SIG-M5 treated with dmso at 0.1 percent for 504 hours (cell line): ENCODE measurements at regions not wholly inside any gene's neighbourhood (a gene's known extent, or its start where the extent isn't known, plus 50 kb on each side); places are given as distances from the start of the nearest gene placed in this dataset.

Source experiments
- DNase-seq: peaks from one replicate; lab custom pipeline; 2025; ENCODE audit not compliant: unreplicated experiment; lab: John Stamatoyannopoulos, UW

DNA sequence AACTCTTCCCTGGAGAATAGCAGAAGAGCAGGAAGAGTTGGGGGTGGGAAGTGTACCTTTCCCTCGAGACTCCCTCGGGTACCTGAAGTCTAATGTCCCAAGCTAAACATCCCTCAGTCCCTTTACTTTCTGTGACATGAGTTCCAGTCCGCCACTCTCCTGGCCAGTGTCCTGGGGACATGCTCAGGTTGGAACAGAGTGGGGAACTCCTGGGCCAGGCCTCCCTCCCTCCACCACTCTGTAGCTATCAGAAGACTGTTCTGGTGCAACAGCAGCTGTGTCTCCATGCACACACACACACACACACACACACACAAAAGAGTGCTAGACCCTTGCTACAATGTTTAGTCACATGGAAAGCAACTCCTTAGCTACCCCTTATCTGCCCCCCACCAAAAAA lies 155.0 kb upstream of the HES1 start:
- DNase-seq = no peak

GRCh38 chr3:193981504-193981903 lies 154.4 kb upstream of the HES1 start:
- no peak for DNase-seq

GRCh38 chr3:193982258-193982659 lies 153.7 kb upstream of the HES1 start:
- DNase-seq = no peak

GRCh38 chr3:193983846-193984818 lies 151.8 kb upstream of the HES1 start:
- DNase-seq = no peak

DNA sequence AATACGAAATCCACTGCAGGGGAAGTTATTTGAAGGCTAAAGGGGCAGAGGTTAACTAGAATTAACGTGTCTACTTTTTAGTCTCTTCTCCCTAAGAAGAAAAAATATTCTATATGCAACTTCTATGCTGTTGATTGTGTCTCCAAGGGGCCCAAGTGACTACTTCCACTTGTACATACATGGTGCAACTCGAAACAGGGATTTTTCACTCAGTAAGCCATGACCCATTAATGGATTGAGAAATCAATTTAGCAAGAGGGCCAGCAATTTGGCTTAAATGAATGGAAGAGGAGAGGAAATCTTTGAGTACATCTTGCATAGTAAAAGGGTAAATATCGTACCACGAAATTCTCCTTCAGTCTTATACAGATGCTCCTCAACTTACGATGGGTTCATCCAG lies 151.1 kb upstream of the HES1 start:
- DNase-seq = no peak

DNA sequence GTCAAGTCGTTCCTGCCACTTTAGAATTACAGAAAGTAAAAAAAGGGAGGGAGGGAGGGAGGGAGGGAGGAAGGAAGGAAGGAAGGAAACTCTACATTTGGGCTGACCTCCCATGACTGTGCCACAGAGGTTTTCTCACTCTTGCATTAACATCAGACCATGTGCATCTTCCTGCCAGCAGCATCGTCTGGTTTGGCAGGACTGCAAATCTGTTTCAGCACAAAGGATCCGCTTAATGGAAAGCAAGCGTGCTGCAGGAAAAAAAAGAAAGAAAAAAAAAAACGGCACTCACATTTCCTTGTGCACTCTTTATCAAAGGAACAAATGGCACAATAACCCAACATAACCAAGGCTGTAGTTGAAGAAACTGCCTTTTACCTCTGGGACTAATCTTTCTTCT lies 148.8 kb upstream of the HES1 start:
- DNase-seq = no peak

- DNase-seq = no peak
Measured at GRCh38 chr3:193989186-193989585, 146.8 kb upstream of the HES1 start.

GRCh38 chr3:193991666-193992424 lies 144.1 kb upstream of the HES1 start:
- no peak for DNase-seq

DNA sequence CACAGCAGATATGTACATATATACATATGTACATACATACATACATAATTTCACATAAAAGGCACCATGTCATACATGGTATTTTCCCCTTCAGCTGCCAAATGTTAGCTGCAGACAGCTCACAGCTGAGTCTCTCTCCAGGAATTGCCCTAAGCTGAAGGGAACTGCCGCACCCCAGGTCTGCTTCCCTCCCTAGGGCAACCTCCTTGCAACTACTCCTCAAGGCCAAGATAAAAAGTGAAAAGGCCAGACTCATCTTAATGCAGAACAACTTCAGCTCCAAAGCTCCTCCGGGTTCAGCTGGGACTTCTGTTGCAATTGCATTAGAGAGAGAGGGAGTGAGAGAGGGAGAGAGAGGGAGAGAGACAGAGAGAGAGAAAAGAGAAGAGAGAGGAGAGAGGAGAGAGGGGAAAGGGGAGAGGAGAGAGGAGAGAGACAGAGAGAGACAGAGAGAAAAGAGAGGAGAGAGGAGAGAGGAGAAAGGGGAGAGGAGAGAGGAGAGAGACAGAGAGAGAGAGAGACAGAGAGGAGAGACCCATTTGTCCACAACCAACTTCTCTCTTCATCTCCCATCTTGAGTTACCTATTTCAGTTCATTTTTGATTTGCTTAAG lies 143.4 kb upstream of the HES1 start:
- DNase-seq = no peak

DNA sequence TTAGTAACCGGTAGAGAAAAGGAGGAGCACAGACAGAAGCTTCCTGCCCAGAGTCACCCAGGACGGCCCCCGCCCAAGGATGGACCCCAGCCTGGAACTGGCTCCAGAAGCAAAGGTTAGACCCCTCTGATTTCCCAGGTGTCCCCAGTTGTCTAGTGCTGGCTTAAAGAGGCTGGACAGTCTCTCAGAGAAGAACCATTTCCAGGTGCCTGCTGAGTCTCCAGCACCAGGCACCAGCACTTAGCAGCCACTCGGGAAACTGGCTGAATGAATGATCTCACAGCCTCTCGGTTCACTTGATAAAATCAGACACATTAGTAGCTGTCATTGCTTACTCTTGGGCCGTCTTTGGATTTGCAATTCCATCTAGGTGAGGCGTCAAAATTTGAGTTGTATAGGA lies 139.7 kb upstream of the HES1 start:
- no peak for DNase-seq

DNA sequence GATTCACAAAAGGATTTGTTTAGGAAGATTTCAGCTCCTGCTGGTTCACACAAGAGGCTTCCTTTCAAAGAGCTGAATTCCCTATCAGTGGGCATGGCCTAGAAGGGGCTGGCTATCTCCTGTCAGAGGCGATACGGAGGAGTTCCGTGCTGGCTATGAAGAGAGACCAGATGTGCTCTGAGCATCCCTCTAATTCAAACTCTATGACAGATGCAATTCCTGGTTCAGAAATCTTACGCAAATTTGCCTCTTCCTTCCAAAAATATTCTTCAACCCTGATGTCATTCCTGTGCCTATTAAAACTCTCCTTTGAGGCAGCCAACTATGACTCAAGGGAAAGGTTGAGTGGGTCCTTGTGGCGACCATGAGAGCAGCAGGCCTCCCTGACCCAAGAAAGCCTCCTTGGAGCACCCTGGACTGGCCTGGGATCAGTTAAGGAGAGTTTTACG lies 139.3 kb upstream of the HES1 start:
- no peak for DNase-seq

DNA sequence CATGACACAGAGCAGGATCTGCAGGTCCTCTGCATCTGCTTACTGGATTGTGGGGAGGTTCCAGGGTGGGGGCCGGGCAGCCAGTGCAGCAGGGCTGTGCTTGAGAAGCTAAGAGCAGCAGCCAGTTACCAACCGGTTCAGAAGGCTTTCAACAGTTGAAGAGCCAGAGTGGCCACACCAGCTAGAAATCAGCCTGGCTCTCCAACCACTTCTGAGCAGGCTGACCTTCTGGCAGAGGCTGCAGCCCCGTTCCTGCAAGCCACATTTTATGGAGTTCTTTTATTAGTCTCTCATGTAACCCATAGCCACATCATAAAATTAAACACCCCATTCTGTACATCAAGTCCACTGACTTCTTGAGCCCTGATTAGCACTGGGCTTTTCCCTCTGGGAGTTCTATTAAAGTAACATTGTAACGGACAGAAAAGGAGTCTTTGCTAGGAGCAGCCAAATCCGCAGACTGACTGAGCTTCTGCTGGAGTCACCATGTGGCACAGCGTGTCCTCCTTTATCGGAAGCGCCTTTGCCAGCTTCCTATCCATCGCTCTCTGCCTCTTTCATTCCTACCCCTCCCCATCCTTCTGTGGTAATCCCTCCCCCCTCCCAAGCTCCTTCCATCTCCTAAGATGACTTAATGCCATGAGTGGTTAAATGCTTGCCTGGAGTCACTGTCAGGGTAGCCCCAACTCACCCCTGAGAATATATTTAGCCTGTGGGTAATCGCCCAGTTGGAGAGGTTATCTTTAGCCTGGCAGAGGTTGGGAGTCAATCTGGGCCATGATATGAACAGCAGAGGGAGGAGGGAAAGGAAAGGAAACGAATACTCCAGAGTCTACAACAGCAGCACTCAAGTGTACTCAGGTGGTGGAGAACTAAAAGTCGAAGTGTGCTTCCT lies 138.5 kb upstream of the HES1 start:
- DNase-seq = no peak

DNA sequence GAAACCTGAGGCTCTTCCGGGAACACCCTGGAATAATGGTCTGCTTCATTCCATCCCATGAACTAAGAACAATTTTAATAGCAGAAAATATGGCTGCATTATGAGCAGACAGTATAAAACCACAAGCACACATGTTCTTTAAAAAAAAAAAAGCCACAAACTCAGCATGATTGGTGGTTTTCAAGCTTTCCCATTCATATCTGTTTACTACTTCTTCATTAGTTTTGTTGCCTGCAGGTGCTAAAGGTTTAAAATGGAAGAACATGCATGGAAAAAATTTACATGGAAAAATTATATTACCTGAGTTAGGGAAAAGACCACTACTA lies 137.9 kb upstream of the HES1 start:
- no peak for DNase-seq

DNA sequence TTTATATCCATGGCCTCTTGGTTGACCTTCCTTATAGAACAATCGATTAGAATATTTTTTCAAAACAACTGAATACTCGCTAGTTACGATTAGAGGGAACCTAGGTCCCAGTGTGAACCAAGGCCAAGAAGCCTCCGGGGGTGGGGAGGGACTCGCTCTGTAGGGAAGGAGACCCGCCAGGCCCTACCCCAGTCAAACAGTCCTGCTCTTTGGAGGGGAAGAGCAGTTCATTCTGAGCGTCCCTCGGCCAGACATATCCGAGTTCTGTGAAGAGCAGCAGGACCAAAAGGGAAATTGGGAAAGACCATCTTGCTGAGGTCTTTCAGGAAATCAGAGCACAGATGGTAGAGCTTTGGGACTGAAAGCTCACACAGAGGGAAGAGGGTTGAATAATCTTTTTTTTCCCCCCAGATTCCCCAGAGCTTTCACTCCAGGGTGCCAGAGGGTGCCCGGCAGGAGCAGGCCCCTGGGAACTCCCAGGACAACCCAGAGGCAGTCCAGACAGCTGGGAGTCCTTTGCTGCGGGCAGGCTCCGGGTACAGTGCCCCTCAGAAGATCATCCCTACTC lies 137.2 kb upstream of the HES1 start:
- no peak for DNase-seq

DNA sequence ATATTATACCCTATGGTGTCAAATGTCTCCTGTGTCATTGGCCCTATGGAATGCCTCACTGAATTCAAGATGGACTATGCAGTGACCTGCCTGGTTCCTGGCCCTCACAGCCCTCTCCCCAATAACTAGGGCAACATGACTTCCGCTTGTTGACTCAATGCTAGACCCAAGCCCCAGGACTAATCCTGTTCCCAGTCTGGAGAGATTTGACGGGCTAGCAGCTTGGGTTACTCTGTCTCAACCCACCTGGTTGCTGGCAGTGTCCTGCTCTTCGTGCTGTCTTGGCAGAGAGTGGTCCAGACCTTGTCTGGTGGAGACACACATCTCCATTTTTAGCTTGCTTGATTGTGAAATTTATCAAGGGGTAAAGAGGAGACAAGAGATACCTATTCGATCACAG lies 135.8 kb upstream of the HES1 start:
- DNase-seq = no peak

DNA sequence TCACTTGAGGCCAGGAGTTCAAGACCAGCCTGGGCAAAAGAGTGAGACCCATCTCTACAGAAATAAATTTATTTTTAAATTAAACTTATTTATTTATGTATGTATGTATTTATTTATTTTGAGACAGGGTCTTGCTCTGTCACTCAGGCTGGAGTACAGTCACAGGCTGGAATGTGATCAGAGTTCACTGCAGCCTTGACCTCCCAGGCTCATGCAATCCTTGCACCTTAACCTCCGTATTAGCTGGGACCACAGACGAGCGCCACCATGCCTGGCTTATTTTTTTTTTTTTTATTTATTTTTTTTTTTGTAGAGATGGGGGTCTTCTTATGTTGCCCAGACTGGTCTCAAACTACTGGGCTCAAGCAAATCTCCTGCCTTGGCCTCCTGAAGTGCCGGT lies 135.2 kb upstream of the HES1 start:
- no peak for DNase-seq

- DNase-seq = no peak
Measured at GRCh38 chr3:194001728-194002459, 134.1 kb upstream of the HES1 start.

DNA sequence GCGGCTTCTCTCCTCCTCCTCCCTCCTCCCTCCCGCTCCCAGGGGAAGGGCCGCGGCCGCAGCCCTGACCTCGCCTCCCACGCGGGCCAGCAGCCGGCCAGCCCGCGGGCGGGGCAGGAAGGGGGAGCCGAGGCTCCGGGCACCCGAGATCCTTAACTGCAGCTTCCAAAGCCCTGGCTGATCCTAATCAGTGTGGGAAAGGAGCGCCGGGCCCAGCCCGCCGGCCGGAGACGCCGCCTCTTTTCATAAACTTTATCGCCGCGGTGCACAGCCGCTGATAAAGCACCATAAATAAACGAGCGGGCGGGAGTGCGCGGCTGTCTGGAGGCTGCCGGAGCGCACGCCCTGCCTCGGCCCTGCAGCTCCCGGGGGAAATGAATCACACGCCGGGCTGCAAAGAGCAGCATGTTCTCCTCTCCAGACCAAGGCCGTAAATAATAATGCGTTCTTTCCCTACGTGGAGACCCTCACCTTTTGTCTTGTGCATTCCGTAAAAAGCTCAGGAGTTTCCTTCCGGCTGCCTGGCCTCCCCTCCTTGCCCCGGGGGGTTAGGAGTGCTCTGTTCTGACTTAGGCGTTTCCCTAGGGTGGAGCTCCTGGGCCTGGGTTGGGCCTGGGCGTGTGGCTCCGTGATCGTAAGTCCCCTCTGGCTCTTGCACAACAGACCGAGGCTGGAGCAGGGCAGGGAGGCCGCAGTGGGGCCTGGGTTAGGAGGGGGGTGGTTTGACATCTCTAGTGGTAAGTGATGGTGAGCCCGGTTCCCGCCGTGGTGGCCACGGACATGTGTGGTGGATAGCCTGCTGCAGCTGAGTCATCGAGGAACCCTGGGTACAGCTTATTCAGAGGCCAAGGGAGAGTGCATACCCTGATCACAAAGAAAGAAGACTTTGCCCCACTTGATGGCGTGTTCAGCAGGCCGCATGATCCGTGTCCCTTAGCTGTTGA lies 132.6 kb upstream of the HES1 start:
- peak; percentile 81 for DNase-seq
